ENCODE measurements at regions not wholly inside any gene's neighbourhood (a gene's known extent, or its start where the extent isn't known, plus 50 kb on each side); places are given as distances from the start of the nearest gene placed in this dataset.
"Not testable (repeated sequence)": the region's sequence is repeated elsewhere in the genome, so short reads cannot be mapped to it uniquely, and the experiment has no call there.

- H3K36me3 ChIP-seq (ENCODE audit: insufficient read depth) = no peaks in the 10 kb centered on the region
- no peak for DNase-seq (ENCODE audit: extremely low spot score)
- H3K27ac ChIP-seq (ENCODE audit: low read depth) = no peak overlapping the region
- 57% methylated on average over 11 of the region's 11 CpGs for WGBS
- H3K4me3 ChIP-seq (ENCODE audit: low read depth, low read length) = no peak overlapping the region
- H3K4me1 ChIP-seq (ENCODE audit: insufficient read depth) = no peaks in the 10 kb centered on the region
These were observed 193.1 kb downstream of the ZNF486 start for GRCh38 chr19:20359933-20360720.

GRCh38 chr19:20358841-20359465 lies 191.9 kb downstream of the ZNF486 start:
- not testable (repeated sequence) for H3K4me3 ChIP-seq (ENCODE audit: low read depth, low read length); H3K36me3 ChIP-seq (ENCODE audit: insufficient read depth); DNase-seq (ENCODE audit: extremely low spot score); H3K4me1 ChIP-seq (ENCODE audit: insufficient read depth); H3K27ac ChIP-seq (ENCODE audit: low read depth)
- 62% methylated on average over 7 of the region's 7 CpGs for WGBS

- 75% methylated on average over 6 of the region's 6 CpGs for WGBS
- H3K4me3 ChIP-seq (ENCODE audit: low read depth, low read length) = no peak overlapping the region
- H3K4me1 ChIP-seq (ENCODE audit: insufficient read depth) = no peaks in the 10 kb centered on the region
- H3K27ac ChIP-seq (ENCODE audit: low read depth) = no peak overlapping the region
- H3K36me3 ChIP-seq (ENCODE audit: insufficient read depth) = no peaks in the 10 kb centered on the region
- no peak for DNase-seq (ENCODE audit: extremely low spot score)
These were observed 190.9 kb downstream of the ZNF486 start for GRCh38 chr19:20357921-20358320.

GRCh38 chr19:20351244-20351643 lies 184.2 kb downstream of the ZNF486 start:
- no peak overlapping the region for H3K4me3 ChIP-seq (ENCODE audit: low read depth, low read length)
- H3K4me1 ChIP-seq (ENCODE audit: insufficient read depth) = no peaks in the 10 kb centered on the region
- DNase-seq (ENCODE audit: extremely low spot score) = no peak
- H3K36me3 ChIP-seq (ENCODE audit: insufficient read depth) = no peaks in the 10 kb centered on the region
- H3K27ac ChIP-seq (ENCODE audit: low read depth) = no peak overlapping the region

GRCh38 chr19:20349206-20349605 lies 182.2 kb downstream of the ZNF486 start:
- Histone ChIP-seq H3K27ac (ENCODE audit: low read depth) (no peak overlapping the region), H3K4me1 (ENCODE audit: insufficient read depth) (no peaks in the 10 kb centered on the region), H3K36me3 (ENCODE audit: insufficient read depth) (no peaks in the 10 kb centered on the region), H3K4me3 (ENCODE audit: low read depth, low read length) (no peak overlapping the region)
- WGBS = 76% methylated on average over 2 of the region's 2 CpGs
- no peak for DNase-seq (ENCODE audit: extremely low spot score)

GRCh38 chr19:20339444-20339843 lies 172.4 kb downstream of the ZNF486 start:
- 95% methylated on average over 4 of the region's 4 CpGs for WGBS
- no peak for DNase-seq (ENCODE audit: extremely low spot score)
- no peaks in the 10 kb centered on the region for H3K36me3 ChIP-seq (ENCODE audit: insufficient read depth)

GRCh38 chr19:20334760-20335159 lies 167.7 kb downstream of the ZNF486 start:
- WGBS = 87% methylated on average over 3 of the region's 3 CpGs
- no peak for DNase-seq (ENCODE audit: extremely low spot score)

More at GRCh38 chr19:20339444-20339843, 172.4 kb downstream of the ZNF486 start:
- Histone ChIP-seq H3K27ac (ENCODE audit: low read depth) (no peak overlapping the region), H3K4me3 (ENCODE audit: low read depth, low read length) (no peak overlapping the region), H3K4me1 (ENCODE audit: insufficient read depth) (no peaks in the 10 kb centered on the region)

GRCh38 chr19:20333508-20333907 lies 166.5 kb downstream of the ZNF486 start:
- Histone ChIP-seq H3K27ac (ENCODE audit: low read depth) (no peak overlapping the region), H3K4me3 (ENCODE audit: low read depth, low read length) (no peak overlapping the region), H3K4me1 (ENCODE audit: insufficient read depth) (no peaks in the 10 kb centered on the region), H3K36me3 (ENCODE audit: insufficient read depth) (no peaks in the 10 kb centered on the region)
- 43% methylated on average over 1 of the region's 1 CpG for WGBS
- DNase-seq (ENCODE audit: extremely low spot score) = no peak

More at GRCh38 chr19:20334760-20335159, 167.7 kb downstream of the ZNF486 start:
- Histone ChIP-seq H3K27ac (ENCODE audit: low read depth) (no peak overlapping the region), H3K36me3 (ENCODE audit: insufficient read depth) (no peaks in the 10 kb centered on the region), H3K4me3 (ENCODE audit: low read depth, low read length) (no peak overlapping the region), H3K4me1 (ENCODE audit: insufficient read depth) (no peaks in the 10 kb centered on the region)

- no peak overlapping the region for H3K4me3 ChIP-seq (ENCODE audit: low read depth, low read length)
- H3K36me3 ChIP-seq (ENCODE audit: insufficient read depth) = no peaks in the 10 kb centered on the region
- no peak for DNase-seq (ENCODE audit: extremely low spot score)
- H3K4me1 ChIP-seq (ENCODE audit: insufficient read depth) = no peaks in the 10 kb centered on the region
- no peak overlapping the region for H3K27ac ChIP-seq (ENCODE audit: low read depth)
These were observed 158.1 kb downstream of the ZNF486 start for GRCh38 chr19:20325151-20325550.

- Histone ChIP-seq H3K36me3 (ENCODE audit: insufficient read depth) (no peaks in the 10 kb centered on the region), H3K4me3 (ENCODE audit: low read depth, low read length) (no peak overlapping the region), H3K27ac (ENCODE audit: low read depth) (no peak overlapping the region), H3K4me1 (ENCODE audit: insufficient read depth) (no peaks in the 10 kb centered on the region)
- 73% methylated on average over 3 of the region's 3 CpGs for WGBS
- no peak for DNase-seq (ENCODE audit: extremely low spot score)
These were observed 154.2 kb downstream of the ZNF486 start for GRCh38 chr19:20321139-20321763.

GRCh38 chr19:20320191-20320590 lies 153.2 kb downstream of the ZNF486 start:
- WGBS = 77% methylated on average over 1 of the region's 1 CpG
- Histone ChIP-seq H3K27ac (ENCODE audit: low read depth) (no peak overlapping the region), H3K4me1 (ENCODE audit: insufficient read depth) (no peaks in the 10 kb centered on the region), H3K4me3 (ENCODE audit: low read depth, low read length) (no peak overlapping the region), H3K36me3 (ENCODE audit: insufficient read depth) (no peaks in the 10 kb centered on the region)
- no peak for DNase-seq (ENCODE audit: extremely low spot score)

GRCh38 chr19:20318616-20319015 lies 151.6 kb downstream of the ZNF486 start:
- Histone ChIP-seq H3K36me3 (ENCODE audit: insufficient read depth) (no peaks in the 10 kb centered on the region), H3K4me3 (ENCODE audit: low read depth, low read length) (no peak overlapping the region), H3K27ac (ENCODE audit: low read depth) (no peak overlapping the region), H3K4me1 (ENCODE audit: insufficient read depth) (no peaks in the 10 kb centered on the region)
- DNase-seq (ENCODE audit: extremely low spot score) = peak; percentile 3
- WGBS = 70% methylated on average over 3 of the region's 3 CpGs

- no peak overlapping the region for H3K4me3 ChIP-seq (ENCODE audit: low read depth, low read length)
- no peak overlapping the region for H3K27ac ChIP-seq (ENCODE audit: low read depth)
- no peaks in the 10 kb centered on the region for H3K36me3 ChIP-seq (ENCODE audit: insufficient read depth)
- DNase-seq (ENCODE audit: extremely low spot score) = no peak
- H3K4me1 ChIP-seq (ENCODE audit: insufficient read depth) = no peaks in the 10 kb centered on the region
- WGBS = 68% methylated on average over 6 of the region's 6 CpGs
These were observed 148.5 kb downstream of the ZNF486 start for GRCh38 chr19:20315543-20315942.

- no peaks in the 10 kb centered on the region for H3K36me3 ChIP-seq (ENCODE audit: insufficient read depth)
- no peak for DNase-seq (ENCODE audit: extremely low spot score)
- H3K27ac ChIP-seq (ENCODE audit: low read depth) = no peak overlapping the region
- 74% methylated on average over 5 of the region's 5 CpGs for WGBS
- no peaks in the 10 kb centered on the region for H3K4me1 ChIP-seq (ENCODE audit: insufficient read depth)
- no peak overlapping the region for H3K4me3 ChIP-seq (ENCODE audit: low read depth, low read length)
These were observed 146.9 kb downstream of the ZNF486 start for GRCh38 chr19:20313894-20314293.

All from urinary bladder (tissue), 3 donors.